ENCODE measurements at regions not wholly inside any gene's neighbourhood (a gene's known extent, or its start where the extent isn't known, plus 50 kb on each side); places are given as distances from the start of the nearest gene placed in this dataset.

DNA sequence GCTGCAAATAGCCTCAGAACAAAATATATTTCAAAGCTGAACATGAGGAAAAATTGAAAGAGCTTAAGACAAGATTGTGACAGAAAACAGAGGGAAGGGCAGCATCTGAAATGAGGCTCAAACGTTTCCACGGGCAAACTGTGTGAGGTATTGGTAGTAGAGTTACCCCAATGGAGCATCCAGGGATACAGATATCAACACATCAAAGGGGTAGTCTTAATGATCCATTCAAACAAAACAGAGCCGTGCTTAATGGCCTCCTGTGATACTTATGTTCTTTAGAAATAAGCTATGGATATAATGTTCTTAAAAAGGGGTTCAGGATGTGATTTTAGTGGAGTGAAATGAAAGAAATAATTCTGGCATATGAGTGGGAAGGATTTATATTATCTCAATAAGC lies 430.3 kb upstream of the PDZRN3 start:
- no peak overlapping the region for H3K27ac ChIP-seq
- no peak overlapping the region for H3K4me3 ChIP-seq
- H3K4me1 ChIP-seq, result no peaks in the 10 kb centered on the region
- no peaks in the 10 kb centered on the region for H3K27me3 ChIP-seq
- no peaks in the 10 kb centered on the region for H3K9me3 ChIP-seq
- no peak for DNase-seq (ENCODE audit: low spot score in 2 of 2)
- WGBS, 2 donors, result 43 to 45% methylated on average over 3 of the region's 3 CpGs
- no peaks in the 10 kb centered on the region for H3K36me3 ChIP-seq
- no peak for TF ChIP-seq EP300 (IDR thresholded peaks at IDR 0.05)
- TF ChIP-seq, protein P1, sequence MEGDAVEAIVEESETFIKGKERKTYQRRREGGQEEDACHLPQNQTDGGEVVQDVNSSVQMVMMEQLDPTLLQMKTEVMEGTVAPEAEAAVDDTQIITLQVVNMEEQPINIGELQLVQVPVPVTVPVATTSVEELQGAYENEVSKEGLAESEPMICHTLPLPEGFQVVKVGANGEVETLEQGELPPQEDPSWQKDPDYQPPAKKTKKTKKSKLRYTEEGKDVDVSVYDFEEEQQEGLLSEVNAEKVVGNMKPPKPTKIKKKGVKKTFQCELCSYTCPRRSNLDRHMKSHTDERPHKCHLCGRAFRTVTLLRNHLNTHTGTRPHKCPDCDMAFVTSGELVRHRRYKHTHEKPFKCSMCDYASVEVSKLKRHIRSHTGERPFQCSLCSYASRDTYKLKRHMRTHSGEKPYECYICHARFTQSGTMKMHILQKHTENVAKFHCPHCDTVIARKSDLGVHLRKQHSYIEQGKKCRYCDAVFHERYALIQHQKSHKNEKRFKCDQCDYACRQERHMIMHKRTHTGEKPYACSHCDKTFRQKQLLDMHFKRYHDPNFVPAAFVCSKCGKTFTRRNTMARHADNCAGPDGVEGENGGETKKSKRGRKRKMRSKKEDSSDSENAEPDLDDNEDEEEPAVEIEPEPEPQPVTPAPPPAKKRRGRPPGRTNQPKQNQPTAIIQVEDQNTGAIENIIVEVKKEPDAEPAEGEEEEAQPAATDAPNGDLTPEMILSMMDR (IDR thresholded peaks at IDR 0.05), result no peak
- TF ChIP-seq POLR2A (IDR thresholded peaks at IDR 0.05), result no peak

DNA sequence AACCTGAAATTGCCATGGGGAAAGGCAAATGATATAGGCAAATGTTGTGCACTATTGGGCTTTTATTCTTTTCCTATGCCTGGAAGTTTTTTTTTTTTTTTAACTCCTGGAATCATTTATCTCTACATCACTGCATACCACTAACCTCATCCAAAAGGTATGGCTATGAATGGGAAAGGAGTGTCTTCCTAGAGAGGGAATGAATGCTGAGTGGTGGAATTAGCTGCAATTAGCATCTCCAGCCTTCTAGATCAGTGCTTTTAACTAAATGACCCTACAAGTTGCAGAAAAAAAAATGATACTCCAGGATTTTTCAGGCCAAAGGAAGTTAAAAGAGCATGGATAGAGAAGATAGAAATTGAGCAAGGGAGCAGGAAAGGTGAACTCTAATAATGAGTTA lies 429.8 kb upstream of the PDZRN3 start:
- Histone ChIP-seq H3K4me3 (no peak overlapping the region), H3K4me1 (no peaks in the 10 kb centered on the region), H3K27me3 (no peaks in the 10 kb centered on the region), H3K9me3 (no peaks in the 10 kb centered on the region), H3K27ac (no peak overlapping the region), H3K36me3 (no peaks in the 10 kb centered on the region)
- TF ChIP-seq POLR2A (IDR thresholded peaks at IDR 0.05) (no peak), EP300 (IDR thresholded peaks at IDR 0.05) (no peak)
- TF ChIP-seq, protein P1 (IDR thresholded peaks at IDR 0.05), result no peak
- DNase-seq (ENCODE audit: low spot score in 2 of 2), result no peak

DNA sequence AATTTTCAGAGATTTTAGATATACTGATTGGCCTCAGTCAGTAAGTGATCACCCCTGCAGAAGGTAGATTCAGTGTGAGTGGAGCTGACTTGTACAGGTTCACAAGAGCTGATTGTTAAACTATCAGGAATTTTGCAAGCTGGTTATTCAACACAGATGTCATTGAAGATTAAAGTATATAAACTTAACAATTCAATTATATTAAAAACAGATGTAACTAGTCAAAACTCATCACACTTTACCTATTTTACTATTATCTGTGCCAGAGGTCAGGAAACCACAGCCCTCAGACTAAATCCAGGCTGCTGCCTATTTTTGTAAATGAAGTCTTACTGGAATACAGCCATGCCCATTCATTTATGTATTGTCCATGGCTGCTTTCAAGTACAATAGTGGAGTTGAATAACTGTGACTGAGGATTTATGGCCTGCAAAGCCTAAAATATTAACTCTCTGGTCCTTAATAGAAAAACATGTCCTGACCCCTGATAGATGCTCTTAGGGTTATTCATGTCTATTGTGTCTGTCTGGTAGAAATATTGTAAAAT lies 429.3 kb upstream of the PDZRN3 start:
- H3K27me3 ChIP-seq, result no peaks in the 10 kb centered on the region
- no peaks in the 10 kb centered on the region for H3K36me3 ChIP-seq
- no peak for TF ChIP-seq EP300 (IDR thresholded peaks at IDR 0.05)
- no peak for TF ChIP-seq POLR2A (IDR thresholded peaks at IDR 0.05)
- TF ChIP-seq, protein P1 (IDR thresholded peaks at IDR 0.05), result no peak
- no peaks in the 10 kb centered on the region for H3K9me3 ChIP-seq
- peaks cover 0 to 1% (median 0%) of the 10 kb centered on the region in 4 donors for H3K4me1 ChIP-seq
- H3K27ac ChIP-seq, result no peak overlapping the region
- DNase-seq (ENCODE audit: low spot score in 2 of 2), result no peak
- H3K4me3 ChIP-seq, result no peak overlapping the region

DNA sequence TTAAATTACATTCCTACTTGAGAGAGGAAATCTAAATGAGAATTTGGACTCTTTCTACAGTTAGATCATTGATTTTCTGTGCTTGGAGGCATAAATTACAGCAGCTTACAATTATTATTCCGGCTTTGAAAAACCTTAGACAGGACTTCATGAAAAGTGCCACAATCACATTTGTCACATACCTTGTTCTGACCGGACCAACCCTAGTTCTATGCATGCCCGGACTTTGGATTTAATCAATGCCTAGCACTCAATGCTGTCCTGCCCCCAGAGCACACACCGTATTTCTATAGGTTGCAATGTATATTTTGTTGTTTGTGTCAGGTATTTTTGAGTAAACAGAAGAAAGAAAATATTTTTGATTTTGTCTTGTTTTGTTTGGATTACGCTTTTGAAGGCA lies 424.7 kb upstream of the PDZRN3 start:
- H3K4me3 ChIP-seq, result no peak overlapping the region
- TF ChIP-seq EP300 (IDR thresholded peaks at IDR 0.05), result no peak
- TF ChIP-seq, protein P1 (IDR thresholded peaks at IDR 0.05), result no peak
- no peak for TF ChIP-seq POLR2A (IDR thresholded peaks at IDR 0.05)
- no peaks in the 10 kb centered on the region for H3K9me3 ChIP-seq
- no peaks in the 10 kb centered on the region for H3K36me3 ChIP-seq
- no peak overlapping the region for H3K27ac ChIP-seq
- H3K4me1 ChIP-seq, result peaks cover 0 to 16% (median 0%) of the 10 kb centered on the region in 4 donors
- H3K27me3 ChIP-seq, result no peaks in the 10 kb centered on the region
- no peak for DNase-seq (ENCODE audit: low spot score in 2 of 2)
- WGBS, 2 donors, result 89 to 91% methylated on average over 5 of the region's 5 CpGs

DNA sequence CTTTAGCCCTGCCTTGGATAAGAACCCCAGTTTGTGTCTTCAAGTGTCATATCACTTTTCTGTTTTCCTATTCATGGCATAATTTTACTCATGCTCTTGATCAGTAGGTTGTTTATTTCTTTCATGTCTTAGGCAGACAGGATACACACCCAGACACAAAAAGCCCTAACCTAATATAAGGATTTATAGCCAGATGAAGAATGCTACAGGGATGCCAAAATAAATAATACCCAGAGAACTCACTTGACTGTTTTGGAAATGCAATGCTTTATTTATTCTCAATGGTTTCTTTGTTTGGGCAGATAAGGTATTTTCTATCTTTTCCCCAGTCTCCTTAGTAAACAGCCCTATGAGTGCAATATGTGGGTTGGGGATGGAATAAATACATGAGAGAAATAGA lies 424.0 kb upstream of the PDZRN3 start:
- TF ChIP-seq POLR2A (IDR thresholded peaks at IDR 0.05) (no peak), EP300 (IDR thresholded peaks at IDR 0.05) (no peak)
- TF ChIP-seq, protein P1 (IDR thresholded peaks at IDR 0.05), result no peak
- H3K4me1 ChIP-seq, result peaks cover 0 to 16% (median 0%) of the 10 kb centered on the region in 4 donors

More for the DNA sequence above, 424.0 kb upstream of the PDZRN3 start:
- DNase-seq (ENCODE audit: low spot score in 2 of 2), result no peak
- H3K4me3 ChIP-seq, result no peak overlapping the region
- H3K27me3 ChIP-seq, result no peaks in the 10 kb centered on the region
- H3K9me3 ChIP-seq, result no peaks in the 10 kb centered on the region
- no peaks in the 10 kb centered on the region for H3K36me3 ChIP-seq
- H3K27ac ChIP-seq, result no peak overlapping the region

All from tibial nerve (tissue), 4 donors.